ENCODE measurements at regions not wholly inside any gene's neighbourhood (a gene's known extent, or its start where the extent isn't known, plus 50 kb on each side); places are given as distances from the start of the nearest gene placed in this dataset.
"Not testable (repeated sequence)": the region's sequence is repeated elsewhere in the genome, so short reads cannot be mapped to it uniquely, and the experiment has no call there.

GRCh38 chr18:70558371-70558770 lies 269.5 kb downstream of the SOCS6 start:
- no peak overlapping the region for H3K4me3 ChIP-seq (ENCODE audit: low read depth, low read length)
- DNase-seq (ENCODE audit: low read depth): no peak
- TF ChIP-seq CTCF (IDR thresholded peaks at IDR 0.05; ENCODE audit: control insufficient read depth, extremely low read depth, insufficient read depth): no peak

DNA sequence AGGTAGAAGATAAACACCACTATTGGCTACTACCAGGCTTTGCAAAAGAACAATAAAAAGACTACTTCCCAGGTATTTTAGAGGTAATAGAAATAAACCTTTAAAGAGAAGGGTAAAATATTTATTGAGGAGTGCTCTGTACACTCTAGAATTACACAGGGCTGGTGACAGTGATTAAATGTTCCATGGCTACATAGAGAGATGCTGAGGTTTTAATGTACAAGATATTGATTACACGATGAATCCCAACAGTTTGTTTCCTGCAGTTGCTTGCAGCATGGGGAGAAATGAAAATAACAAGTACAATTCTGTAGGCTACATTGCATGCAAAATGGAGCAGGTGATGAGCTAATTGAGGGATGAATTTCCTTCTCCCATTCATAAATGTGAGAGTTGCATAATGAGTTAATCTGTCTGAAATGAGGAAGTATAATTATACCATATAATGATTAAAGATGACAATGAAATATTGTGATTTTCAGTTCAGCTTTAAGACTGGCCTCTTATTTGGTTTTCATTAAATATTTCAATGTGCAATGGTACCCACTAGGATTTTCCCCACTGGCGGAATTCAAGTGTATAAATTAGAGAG lies 266.1 kb downstream of the SOCS6 start:
- TF ChIP-seq CTCF (IDR thresholded peaks at IDR 0.05; ENCODE audit: control insufficient read depth, extremely low read depth, insufficient read depth): no peak
- no peak overlapping the region for H3K4me3 ChIP-seq (ENCODE audit: low read depth, low read length)
- DNase-seq (ENCODE audit: low read depth): no peak

- TF ChIP-seq CTCF (IDR thresholded peaks at IDR 0.05; ENCODE audit: control insufficient read depth, extremely low read depth, insufficient read depth): no peak
- DNase-seq (ENCODE audit: low read depth): no peak
These were observed 265.1 kb downstream of the SOCS6 start for GRCh38 chr18:70553936-70554260.

GRCh38 chr18:70553245-70553935 lies 264.5 kb downstream of the SOCS6 start:
- DNase-seq (ENCODE audit: low read depth): no peak
- TF ChIP-seq CTCF (IDR thresholded peaks at IDR 0.05; ENCODE audit: control insufficient read depth, extremely low read depth, insufficient read depth): no peak
- no peak overlapping the region for H3K4me3 ChIP-seq (ENCODE audit: low read depth, low read length)

More at GRCh38 chr18:70553936-70554260, 265.1 kb downstream of the SOCS6 start:
- H3K4me3 ChIP-seq (ENCODE audit: low read depth, low read length): no peak overlapping the region

GRCh38 chr18:70536370-70537062 lies 247.7 kb downstream of the SOCS6 start:
- no peak for TF ChIP-seq CTCF (IDR thresholded peaks at IDR 0.05; ENCODE audit: control insufficient read depth, extremely low read depth, insufficient read depth)
- DNase-seq (ENCODE audit: low read depth): no peak
- no peak overlapping the region for H3K4me3 ChIP-seq (ENCODE audit: low read depth, low read length)

GRCh38 chr18:70535041-70535440 lies 246.2 kb downstream of the SOCS6 start:
- H3K4me3 ChIP-seq (ENCODE audit: low read depth, low read length): no peak overlapping the region
- no peak for DNase-seq (ENCODE audit: low read depth)
- no peak for TF ChIP-seq CTCF (IDR thresholded peaks at IDR 0.05; ENCODE audit: control insufficient read depth, extremely low read depth, insufficient read depth)

GRCh38 chr18:70525322-70525721 lies 236.5 kb downstream of the SOCS6 start:
- DNase-seq (ENCODE audit: low read depth); H3K4me3 ChIP-seq (ENCODE audit: low read depth, low read length): not testable (repeated sequence)
